Cardiac septum (tissue), 1 donor: ENCODE measurements at regions not wholly inside any gene's neighbourhood (a gene's known extent, or its start where the extent isn't known, plus 50 kb on each side); places are given as distances from the start of the nearest gene placed in this dataset.
"Not testable (repeated sequence)": the region's sequence is repeated elsewhere in the genome, so short reads cannot be mapped to it uniquely, and the experiment has no call there.

ENCODE experiments used
- DNase-seq: peaks from one replicate; pipeline ENCODE4 v3.0.0-alpha.2; 2020; ENCODE audit warnings: low spot score
- intact Hi-C: fragments of 100-400 bp; cut with DNase I; formaldehyde crosslinking; loops from one replicate; pipeline ENCODE4 v1.14.0; 2022
- donor health status: DM: no; HTN: no; CAD: no.

- intact Hi-C loops, result no loop called here
- no peak for DNase-seq
Observed at GRCh38 chr18:8882632-8883408, 177.5 kb downstream of the MTCL1 start.

GRCh38 chr18:8883409-8883668 is 178.0 kb downstream of the MTCL1 start:
- DNase-seq, result no peak
- intact Hi-C loops, result no loop called here

DNA sequence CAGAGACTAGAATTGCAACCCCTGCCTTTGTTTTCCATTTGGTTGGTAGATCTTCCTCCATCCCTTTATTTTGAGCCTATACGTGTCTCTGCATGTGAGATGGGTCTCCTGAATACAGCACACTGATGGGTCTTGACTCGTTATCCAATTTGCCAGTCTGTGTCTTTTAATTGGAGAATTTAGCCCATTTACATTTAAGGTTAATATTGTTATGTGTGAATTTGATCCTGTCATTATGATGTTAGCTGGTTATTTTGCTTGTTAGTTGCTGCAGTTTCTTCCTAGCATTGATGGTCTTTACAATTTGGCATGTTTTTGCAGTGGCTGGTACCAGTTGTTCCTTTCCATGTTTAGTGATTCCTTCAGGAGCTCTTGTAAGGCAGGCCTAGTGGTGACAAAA is 182.5 kb downstream of the MTCL1 start:
- DNase-seq, intact Hi-C loops: not testable (repeated sequence)

- no peak for DNase-seq
- intact Hi-C loops, result no loop called here
Observed at GRCh38 chr18:8889489-8889888, 184.1 kb downstream of the MTCL1 start.

GRCh38 chr18:8890503-8890902 is 185.1 kb downstream of the MTCL1 start:
- DNase-seq, intact Hi-C loops: not testable (repeated sequence)

DNA sequence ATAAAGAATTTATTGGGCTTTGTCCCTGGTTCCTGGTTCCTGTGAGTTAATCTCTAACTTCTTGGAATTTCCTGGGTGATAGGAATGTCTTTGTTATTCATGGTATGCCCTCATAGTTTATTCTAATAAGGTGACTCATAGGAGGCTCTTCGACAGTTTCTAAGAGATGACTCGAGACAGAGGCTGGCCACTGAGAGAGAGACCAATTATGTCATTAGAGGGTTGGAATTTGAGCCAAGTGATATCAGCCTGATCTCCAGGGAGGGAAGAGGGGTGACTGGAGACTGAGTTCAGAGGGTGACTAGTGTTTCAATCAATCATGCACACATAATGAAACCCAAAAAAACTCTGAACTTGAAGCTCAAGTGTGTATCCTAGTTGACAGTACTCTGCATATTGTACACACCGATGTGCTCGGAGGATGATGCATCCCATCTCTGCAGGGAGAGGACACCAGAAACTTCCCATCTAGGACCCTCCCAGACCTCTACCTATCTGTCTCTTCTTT is 185.7 kb downstream of the MTCL1 start:
- no peak for DNase-seq
- intact Hi-C loops, result no loop called here

DNA sequence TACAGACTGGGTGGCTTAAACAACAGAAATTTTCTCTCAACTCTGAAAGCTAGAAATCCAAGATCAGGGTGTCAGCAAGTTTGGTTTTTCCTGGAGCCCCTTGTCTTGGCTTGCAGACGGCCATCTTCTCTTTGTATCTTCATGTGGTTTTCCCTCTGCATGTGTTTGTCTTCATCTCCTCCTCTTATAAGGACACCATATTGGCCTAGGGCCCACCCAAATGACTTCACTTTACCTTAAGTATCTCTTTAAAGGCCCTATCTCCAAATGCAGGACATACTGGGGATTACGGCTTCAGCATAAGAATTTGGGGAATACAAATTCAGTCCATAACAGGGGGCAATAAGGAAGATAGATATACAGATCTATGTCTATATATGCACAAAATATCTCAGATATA is 187.9 kb downstream of the MTCL1 start:
- intact Hi-C loops, result no loop called here

DNA sequence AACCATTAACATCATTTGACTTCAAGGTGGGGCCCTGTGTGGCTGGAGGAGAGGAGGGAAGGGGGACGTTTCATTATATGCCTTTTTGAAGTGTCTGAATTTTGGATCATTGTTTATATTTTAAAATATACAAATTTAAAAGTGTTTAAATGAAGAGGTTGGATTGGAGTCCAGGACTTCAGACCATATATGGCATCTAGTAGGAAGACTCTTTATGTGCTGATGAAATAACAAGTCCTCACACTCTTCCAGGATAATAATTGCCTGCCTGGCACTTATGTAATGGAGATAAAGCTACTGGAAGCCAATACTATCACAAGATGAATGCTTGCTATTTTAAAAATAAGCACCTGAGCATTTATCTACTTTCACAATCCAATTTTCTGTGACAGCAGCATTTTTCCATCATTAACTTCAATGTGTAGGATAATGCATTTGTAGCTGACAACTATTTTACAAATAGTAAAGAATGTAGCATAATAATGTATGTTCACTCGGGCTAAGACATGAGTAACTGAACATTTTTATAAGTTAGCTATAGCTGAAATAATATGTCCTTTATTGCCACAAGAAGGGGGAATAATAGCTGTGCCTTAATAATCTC is 188.4 kb downstream of the MTCL1 start:
- DNase-seq, result no peak
- intact Hi-C loops, result no loop called here

More for the DNA sequence above, 187.9 kb downstream of the MTCL1 start:
- no peak for DNase-seq

DNA sequence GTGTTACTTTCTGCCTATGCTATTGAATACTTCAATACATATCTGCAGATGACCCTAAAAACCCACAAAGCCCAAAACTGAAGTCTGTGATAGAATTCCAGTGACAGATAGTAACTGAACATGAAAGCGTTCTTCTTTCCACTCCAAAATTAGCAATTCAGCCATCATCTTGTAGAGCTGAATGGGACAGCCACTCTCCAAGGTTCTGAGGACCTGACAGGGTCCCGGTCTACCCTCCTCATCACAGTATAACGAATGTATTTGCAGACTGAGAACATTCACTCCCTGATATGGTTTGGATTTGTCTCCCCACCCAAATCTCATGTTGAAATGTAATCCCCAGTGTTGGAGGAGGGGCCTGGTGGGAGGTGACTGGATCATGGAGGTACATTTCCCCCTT is 189.5 kb downstream of the MTCL1 start:
- intact Hi-C loops, result no loop called here
- no peak for DNase-seq

DNA sequence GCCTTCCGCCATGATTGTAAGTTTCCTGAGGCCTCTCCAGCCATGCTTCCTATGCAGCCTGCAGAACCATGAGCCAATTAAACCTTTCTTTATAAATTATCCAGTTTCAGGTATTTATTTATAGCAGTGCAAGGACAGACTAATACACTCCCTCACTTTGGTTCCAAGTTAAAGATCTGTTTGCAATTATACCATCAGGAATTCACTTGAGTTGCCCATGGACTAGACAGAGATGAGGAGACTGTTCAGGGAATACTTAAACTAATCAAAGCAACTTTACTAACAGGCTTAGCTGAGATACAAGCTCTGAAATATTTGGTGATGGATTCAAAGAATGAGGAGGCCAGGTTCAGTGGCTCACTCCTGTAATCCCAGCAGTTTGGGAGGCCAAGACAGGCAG is 190.0 kb downstream of the MTCL1 start:
- intact Hi-C loops, result no loop called here
- no peak for DNase-seq

DNA sequence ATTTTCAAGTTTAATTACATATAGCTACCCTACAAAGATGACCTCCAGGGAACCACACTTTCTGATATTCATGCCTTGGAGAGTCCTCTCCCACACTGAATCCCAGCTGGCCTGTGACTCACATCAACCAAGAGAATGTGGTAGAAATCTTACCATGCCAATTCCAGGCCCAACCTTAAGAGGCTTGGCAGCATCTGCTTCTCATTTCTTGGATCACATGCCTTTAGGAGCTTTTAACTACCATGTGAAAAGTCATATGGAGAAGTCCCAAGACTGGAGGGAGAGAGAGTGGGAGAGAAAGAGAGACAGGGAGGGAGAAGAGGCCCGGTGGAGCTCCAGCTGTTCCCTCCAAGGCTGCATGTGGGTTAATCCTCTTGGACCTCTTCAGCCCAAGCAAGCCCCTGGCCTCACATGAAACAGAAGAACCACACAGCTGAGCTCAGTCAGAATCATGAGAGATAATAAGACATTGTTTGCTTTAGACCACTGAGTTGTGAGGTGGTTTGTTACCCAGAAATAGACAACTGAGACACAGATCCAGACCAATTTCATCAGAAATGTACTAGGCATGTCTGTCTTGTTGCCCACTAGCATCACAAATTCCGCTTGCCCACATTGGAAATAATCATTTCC is 190.7 kb downstream of the MTCL1 start:
- DNase-seq, result no peak
- intact Hi-C loops, result no loop called here

- intact Hi-C loops, result no loop called here
Observed at GRCh38 chr18:8899000-8899399, 193.6 kb downstream of the MTCL1 start.

DNA sequence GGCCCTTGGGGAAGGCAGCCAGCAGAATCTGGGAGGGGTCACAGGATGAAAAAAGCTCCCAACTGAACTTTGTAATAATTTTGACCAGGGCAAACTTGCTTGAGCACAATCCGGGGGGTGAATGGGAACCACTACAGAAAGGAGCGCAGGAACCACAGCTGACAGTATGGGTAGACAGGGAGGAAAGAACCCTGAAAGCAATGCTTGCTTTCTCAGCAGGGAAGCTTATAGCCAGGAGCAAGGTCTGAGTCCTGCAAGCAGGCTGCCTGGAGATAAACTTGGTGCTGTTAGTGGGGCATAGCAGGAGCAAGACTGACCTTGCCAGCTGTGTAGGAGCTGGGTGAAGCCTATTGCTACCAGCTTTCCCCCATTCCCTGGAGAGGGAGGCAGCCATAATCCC is 195.2 kb downstream of the MTCL1 start:
- DNase-seq, result no peak
- intact Hi-C loops, result no loop called here

More at GRCh38 chr18:8899000-8899399, 193.6 kb downstream of the MTCL1 start:
- no peak for DNase-seq

- intact Hi-C loops, result no loop called here
Observed at GRCh38 chr18:8901019-8901418, 195.7 kb downstream of the MTCL1 start.

GRCh38 chr18:8904316-8904715 is 198.2 kb upstream of the NDUFV2 start:
- intact Hi-C loops, result no loop called here

More at GRCh38 chr18:8901019-8901418, 195.7 kb downstream of the MTCL1 start:
- DNase-seq, result no peak

GRCh38 chr18:8908792-8909510 is 193.5 kb upstream of the NDUFV2 start:
- intact Hi-C loops, result no loop called here
- no peak for DNase-seq

More at GRCh38 chr18:8904316-8904715, 198.2 kb upstream of the NDUFV2 start:
- no peak for DNase-seq

DNA sequence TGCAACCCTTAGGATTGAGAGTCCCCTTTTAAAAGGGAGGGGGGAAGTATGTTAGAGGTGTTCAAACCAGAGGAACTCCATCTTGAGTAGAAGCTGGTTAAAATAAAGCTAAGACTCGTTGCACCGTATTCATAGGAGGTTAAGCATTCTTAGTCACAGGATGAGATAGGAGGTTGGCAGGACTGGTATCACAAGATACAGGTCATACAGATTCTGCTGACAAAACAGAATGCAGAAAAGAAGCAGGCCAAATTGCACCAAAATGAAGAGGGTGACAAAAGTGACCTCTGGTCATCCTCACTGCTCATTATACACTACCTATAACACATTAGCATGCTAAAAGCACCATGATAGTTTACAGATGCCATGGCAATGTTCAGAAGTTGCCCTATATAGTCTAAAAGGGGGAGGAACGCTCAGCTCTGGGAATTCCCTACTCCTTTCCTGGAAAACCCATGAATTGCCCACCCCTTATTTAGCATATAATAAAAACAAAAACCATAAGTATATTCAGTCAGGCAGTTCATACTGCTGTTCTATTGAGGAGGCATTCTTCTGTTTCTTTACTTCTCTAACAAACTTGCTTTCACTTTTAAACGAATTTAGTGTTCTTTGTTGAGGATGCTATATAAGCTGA is 192.2 kb upstream of the NDUFV2 start:
- intact Hi-C loops, result no loop called here
- no peak for DNase-seq

DNA sequence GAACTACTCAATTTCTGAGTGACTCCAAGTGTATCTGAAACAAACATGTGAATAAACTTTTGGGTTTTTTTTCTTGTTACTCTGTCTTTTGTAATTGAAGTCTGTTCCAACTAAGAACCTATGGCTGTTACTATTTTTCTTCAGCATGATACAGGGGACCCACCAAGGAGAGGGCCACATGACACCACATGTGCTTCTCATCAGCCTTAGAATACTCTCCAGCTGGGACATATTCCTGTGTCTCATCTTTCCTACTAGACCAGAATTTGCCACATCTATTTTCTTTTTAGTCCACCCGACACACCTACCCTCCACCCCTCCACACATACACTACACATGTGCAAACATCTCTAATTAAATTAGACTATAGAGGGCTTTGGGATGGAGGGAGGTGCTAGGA is 191.7 kb upstream of the NDUFV2 start:
- intact Hi-C loops, result no loop called here
- no peak for DNase-seq

DNA sequence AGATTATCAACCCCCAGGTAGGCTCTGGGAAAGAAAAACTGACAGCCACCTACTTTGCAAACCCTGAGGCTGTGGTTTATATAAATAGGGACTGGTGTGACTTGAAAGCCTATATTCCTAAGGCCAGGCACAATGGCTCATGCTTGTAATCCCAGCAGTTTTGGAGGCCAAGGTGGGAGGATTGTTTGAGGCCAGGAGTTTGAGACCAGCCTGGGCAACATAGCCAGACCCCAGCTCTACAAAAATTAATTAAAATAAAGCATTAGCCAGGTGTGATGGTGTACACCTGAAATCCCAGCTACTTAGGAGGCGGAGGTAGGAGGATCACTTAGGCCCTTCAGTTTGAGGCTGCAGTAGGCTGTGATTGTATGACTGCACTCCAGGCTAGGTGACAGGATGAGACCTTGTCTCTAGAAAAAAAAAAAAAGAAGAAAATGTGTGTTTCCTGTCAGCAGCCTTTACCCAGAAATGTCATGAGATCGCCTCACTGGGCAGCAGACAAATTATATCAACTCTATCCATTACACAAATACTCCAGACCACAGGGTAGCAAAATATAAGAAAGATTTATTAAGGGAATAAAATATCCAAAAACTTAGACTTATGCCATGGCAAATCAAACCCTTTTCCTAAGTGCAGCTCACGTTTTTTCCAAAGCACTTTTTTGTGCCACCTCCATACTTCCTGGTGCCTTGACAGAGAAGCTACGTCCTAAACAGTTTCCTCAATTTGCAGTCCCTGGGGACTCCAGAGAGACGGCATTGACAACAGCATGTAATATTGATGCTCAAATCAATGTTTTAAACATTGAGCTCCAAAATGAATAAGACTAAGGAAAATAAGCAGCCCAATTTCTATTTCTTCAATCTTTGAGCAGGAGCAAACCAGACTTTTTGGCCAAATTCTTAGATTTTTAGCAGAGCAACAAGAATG is 190.8 kb upstream of the NDUFV2 start:
- intact Hi-C loops, result no loop called here

More for the DNA sequence above, 190.8 kb upstream of the NDUFV2 start:
- DNase-seq, result no peak
